WTC11 (cell line): ENCODE measurements at regions not wholly inside any gene's neighbourhood (a gene's known extent, or its start where the extent isn't known, plus 50 kb on each side); places are given as distances from the start of the nearest gene placed in this dataset.

Experiments used
- ATAC-seq: fragments of 200-7000 bp; cut with Tn5 transposase; 2 replicates; pipeline ENCODE4 v1.10.0; 2021; ENCODE audit warnings: mild to moderate bottlenecking, moderate library complexity
- CTCF ChIA-PET: fragments of 300-600 bp; sonication (Branson Sonifier 250); formaldehyde crosslinking; loops from one replicate; lab custom pipeline; 2021; ENCODE audit warnings: antibody characterized with exemption; lab: Charles Lee
- POLR2A ChIA-PET: fragments of 350-600 bp; sonication (Branson Sonifier 250); formaldehyde crosslinking; loops from one replicate; lab custom pipeline; 2021; ENCODE audit warnings: antibody characterized with exemption; lab: Charles Lee
- DNase-seq: peaks from one replicate; pipeline ENCODE4 v3.0.0; 2021; ENCODE audit warnings: low spot score
- H3K27ac Mint-ChIP-seq: 2 replicates; pipeline ENCODE4 v1.8.0; 2021; ENCODE audit warnings: mixed read lengths
- H3K27me3 Mint-ChIP-seq: 2 replicates; pipeline ENCODE4 v1.8.0; 2021; ENCODE audit warnings: low read depth, mild to moderate bottlenecking, moderate library complexity, mixed read lengths
- H3K36me3 Mint-ChIP-seq: 2 replicates; pipeline ENCODE4 v1.8.0; 2021; ENCODE audit warnings: mixed read lengths
- H3K4me1 Mint-ChIP-seq: 2 replicates; pipeline ENCODE4 v1.8.0; 2022; ENCODE audit warnings: mixed read lengths
- H3K4me3 Mint-ChIP-seq: 2 replicates; pipeline ENCODE4 v1.8.0; 2021; ENCODE audit warnings: mild to moderate bottlenecking, moderate library complexity, mixed read lengths
- H3K9me3 Mint-ChIP-seq: 2 replicates; pipeline ENCODE4 v1.8.0; 2021; ENCODE audit warnings: mixed read lengths
- CBFB ChIP-seq: sonication (generic); formaldehyde crosslinking; IDR thresholded peaks from 2 replicates; pipeline ENCODE4 v1.8.1; 2022; ENCODE audit warnings: mild to moderate bottlenecking, low read depth, missing genetic modification reagents
- CREM ChIP-seq: sonication (generic); formaldehyde crosslinking; IDR thresholded peaks from 2 replicates; pipeline ENCODE4 v1.8.1; 2022; ENCODE audit warnings: mild to moderate bottlenecking, missing genetic modification reagents, moderate library complexity
- CTCF ChIP-seq: fragments of 200-600 bp; IDR thresholded peaks from 2 replicates; pipeline ENCODE4 v1.8.0; 2022; ENCODE audit warnings: antibody characterized with exemption
- ELF4 ChIP-seq: sonication (generic); formaldehyde crosslinking; IDR thresholded peaks from 2 replicates; pipeline ENCODE4 v1.8.1; 2022; ENCODE audit warnings: low read depth, mild to moderate bottlenecking, moderate library complexity, missing genetic modification reagents
- ERG ChIP-seq: fragments of 250-450 bp; sonication (Bioruptor Pico); IDR thresholded peaks from 2 replicates; pipeline ENCODE4 v1.8.0; 2021; ENCODE audit warnings: mild to moderate bottlenecking
- GRHL2 ChIP-seq: fragments of 250-450 bp; sonication (Bioruptor Pico); IDR thresholded peaks from 2 replicates; pipeline ENCODE4 v1.8.0; 2022; ENCODE audit warnings: mild to moderate bottlenecking, moderate library complexity; ENCODE audit not compliant: insufficient replicate concordance, severe bottlenecking
- GTF2I ChIP-seq: fragments of 250-450 bp; sonication (Bioruptor Pico); conservative IDR thresholded peaks from 2 replicates; pipeline ENCODE4 v1.4.0; 2021; ENCODE audit warnings: mild to moderate bottlenecking
- JUN ChIP-seq: sonication (generic); formaldehyde crosslinking; IDR thresholded peaks from 2 replicates; pipeline ENCODE4 v1.8.0; 2023; ENCODE audit warnings: mild to moderate bottlenecking, missing genetic modification reagents
- MXD4 ChIP-seq: fragments of 250-450 bp; sonication (Bioruptor Pico); IDR thresholded peaks from 2 replicates; pipeline ENCODE4 v1.8.0; 2021; ENCODE audit warnings: mild to moderate bottlenecking, moderate library complexity, borderline replicate concordance
- NFE2L1 ChIP-seq: sonication (generic); formaldehyde crosslinking; IDR thresholded peaks from 2 replicates; pipeline ENCODE4 v1.8.1; 2023; ENCODE audit warnings: missing genetic modification reagents
- STAT6 ChIP-seq: sonication (generic); formaldehyde crosslinking; conservative IDR thresholded peaks from 2 replicates; pipeline ENCODE4 v1.8.1; 2023; ENCODE audit warnings: mild to moderate bottlenecking, low read depth, missing genetic modification reagents, moderate library complexity
- ZNF263 ChIP-seq: sonication (generic); formaldehyde crosslinking; IDR thresholded peaks from 2 replicates; pipeline ENCODE4 v1.8.1; 2022; ENCODE audit warnings: low read depth, mild to moderate bottlenecking, moderate library complexity, missing genetic modification reagents
- ZNF281 ChIP-seq: sonication (generic); formaldehyde crosslinking; IDR thresholded peaks from 2 replicates; pipeline ENCODE4 v1.8.0; 2023; ENCODE audit warnings: mild to moderate bottlenecking, missing genetic modification reagents
- ZNF423 ChIP-seq: fragments of 250-450 bp; sonication (Bioruptor Pico); IDR thresholded peaks from 2 replicates; pipeline ENCODE4 v2.1.2; 2022; ENCODE audit warnings: mild to moderate bottlenecking, moderate library complexity
- TF ChIP-seq, protein P1 (sequence below): sonication (generic); formaldehyde crosslinking; IDR thresholded peaks from 2 replicates; pipeline ENCODE4 v1.8.1; 2023; ENCODE audit warnings: mild to moderate bottlenecking, missing genetic modification reagents, moderate library complexity
- TF ChIP-seq, protein P2 (sequence below): sonication (generic); formaldehyde crosslinking; IDR thresholded peaks from 2 replicates; pipeline ENCODE4 v1.8.1; 2022; ENCODE audit warnings: low read depth, missing genetic modification reagents, borderline replicate concordance

DNA sequence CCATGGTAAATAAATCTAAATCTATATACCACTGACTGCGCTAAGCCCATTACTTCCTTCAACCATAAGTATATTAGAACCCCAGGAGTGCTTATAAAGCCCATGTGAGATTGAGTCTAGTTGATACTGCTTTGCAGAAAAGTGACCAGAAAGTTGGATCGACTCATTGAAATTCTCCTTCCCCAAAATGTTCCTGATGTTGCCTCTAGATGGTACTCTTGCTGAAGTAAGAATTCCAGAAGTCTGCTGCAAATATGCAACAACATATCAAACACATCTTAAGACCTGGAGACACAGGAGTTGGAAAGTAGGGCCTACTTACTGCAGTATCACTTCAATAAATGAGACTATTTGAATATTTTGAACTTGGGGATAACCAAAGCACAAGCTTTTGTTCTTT, 550.8 kb downstream of the IPMK start:
- CTCF ChIA-PET: interaction anchor here (1.1 to 1.2 kb wide), 2 partner anchors 276 to 436 kb away, joined by 3 to 4 read pairs; no protein-coding TSS in a partner anchor
- no peak overlapping the region for H3K27ac Mint-ChIP-seq
- ATAC-seq (peak; percentile 43; the same call in 1 of the 2 replicates), DNase-seq (no peak)
- H3K9me3 Mint-ChIP-seq: peaks cover 43% of the 10 kb centered on the region
- TF ChIP-seq CTCF (no peak), GTF2I (no peak), CREM (CRISPR knock-in tag) (no peak), MXD4 (CRISPR knock-in tag) (no peak), JUN (CRISPR knock-in tag) (no peak), STAT6 (CRISPR knock-in tag) (no peak), ERG (CRISPR knock-in tag) (no peak), ZNF423 (CRISPR knock-in tag) (no peak), CBFB (CRISPR knock-in tag) (no peak), NFE2L1 (CRISPR knock-in tag) (no peak), ZNF281 (no peak), ZNF263 (CRISPR knock-in tag) (no peak), ELF4 (CRISPR knock-in tag) (no peak)
- TF ChIP-seq, protein P1, sequence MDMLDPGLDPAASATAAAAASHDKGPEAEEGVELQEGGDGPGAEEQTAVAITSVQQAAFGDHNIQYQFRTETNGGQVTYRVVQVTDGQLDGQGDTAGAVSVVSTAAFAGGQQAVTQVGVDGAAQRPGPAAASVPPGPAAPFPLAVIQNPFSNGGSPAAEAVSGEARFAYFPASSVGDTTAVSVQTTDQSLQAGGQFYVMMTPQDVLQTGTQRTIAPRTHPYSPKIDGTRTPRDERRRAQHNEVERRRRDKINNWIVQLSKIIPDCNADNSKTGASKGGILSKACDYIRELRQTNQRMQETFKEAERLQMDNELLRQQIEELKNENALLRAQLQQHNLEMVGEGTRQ (CRISPR knock-in tag): no peak
- TF ChIP-seq, protein P2, sequence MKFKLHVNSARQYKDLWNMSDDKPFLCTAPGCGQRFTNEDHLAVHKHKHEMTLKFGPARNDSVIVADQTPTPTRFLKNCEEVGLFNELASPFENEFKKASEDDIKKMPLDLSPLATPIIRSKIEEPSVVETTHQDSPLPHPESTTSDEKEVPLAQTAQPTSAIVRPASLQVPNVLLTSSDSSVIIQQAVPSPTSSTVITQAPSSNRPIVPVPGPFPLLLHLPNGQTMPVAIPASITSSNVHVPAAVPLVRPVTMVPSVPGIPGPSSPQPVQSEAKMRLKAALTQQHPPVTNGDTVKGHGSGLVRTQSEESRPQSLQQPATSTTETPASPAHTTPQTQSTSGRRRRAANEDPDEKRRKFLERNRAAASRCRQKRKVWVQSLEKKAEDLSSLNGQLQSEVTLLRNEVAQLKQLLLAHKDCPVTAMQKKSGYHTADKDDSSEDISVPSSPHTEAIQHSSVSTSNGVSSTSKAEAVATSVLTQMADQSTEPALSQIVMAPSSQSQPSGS (CRISPR knock-in tag): no peak
- peaks cover 40% of the 10 kb centered on the region for H3K36me3 Mint-ChIP-seq
- POLR2A ChIA-PET: no interaction called here
- no peak overlapping the region for H3K4me3 Mint-ChIP-seq
- H3K27me3 Mint-ChIP-seq: peaks cover 5% of the 10 kb centered on the region
- H3K4me1 Mint-ChIP-seq: no peaks in the 10 kb centered on the region

DNA sequence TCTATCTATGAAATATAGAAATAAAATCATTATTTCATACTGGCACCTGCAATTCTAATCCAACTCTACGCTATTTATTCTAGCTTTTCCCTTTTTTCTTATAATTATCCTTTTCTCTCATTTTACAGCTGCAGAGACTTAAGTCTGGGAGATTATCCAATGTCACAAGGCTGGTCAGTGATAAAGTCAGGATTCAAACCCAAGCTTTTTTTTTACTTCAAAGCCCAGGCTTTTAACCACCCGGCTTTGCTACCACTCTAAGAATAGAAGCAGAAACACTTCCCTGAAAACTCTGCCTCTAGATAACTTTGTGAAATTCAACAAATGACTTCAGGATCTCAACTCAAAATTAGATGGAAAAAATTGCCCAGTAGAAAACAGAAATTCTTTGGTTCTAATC, 552.5 kb downstream of the IPMK start:
- ChIA-PET POLR2A (no interaction called here), CTCF (no interaction called here)
- Mint-ChIP-seq H3K4me1 (no peaks in the 10 kb centered on the region), H3K27me3 (peaks cover 5% of the 10 kb centered on the region), H3K9me3 (peaks cover 30% of the 10 kb centered on the region), H3K36me3 (peaks cover 30% of the 10 kb centered on the region), H3K27ac (no peak overlapping the region), H3K4me3 (no peak overlapping the region)
- DNase-seq (no peak), ATAC-seq (no peak)
- no peak for TF ChIP-seq GRHL2 (CRISPR knock-in tag)
